GM13976 (cell line): ENCODE measurements at regions not wholly inside any gene's neighbourhood (a gene's known extent, or its start where the extent isn't known, plus 50 kb on each side); places are given as distances from the start of the nearest gene placed in this dataset.
A peak's percentile ranks its signal among the peaks of the same experiment; 100 is the strongest.

Source experiments
- DNase-seq: peaks from one replicate; pipeline ENCODE4 v3.0.0; 2012; ENCODE audit warnings: low spot score
- CTCF ChIP-seq: IDR thresholded peaks from 2 replicates; pipeline ENCODE4 v1.5.1; 2012; ENCODE audit warnings: borderline replicate concordance, mild to moderate bottlenecking; ENCODE audit not compliant: insufficient read depth; ENCODE audit errors: extremely low read depth, missing control alignments, control extremely low read depth
- in situ Hi-C: fragments of 300-500 bp; cut with MboI; formaldehyde crosslinking; loops from one replicate; pipeline ENCODE4 v1.12.0; 2022; ENCODE audit warnings: low sequenced_read_pairs, mixed read lengths, inconsistent platforms; ENCODE audit not compliant: unreplicated experiment

- DNase-seq: peak; percentile 44
- in situ Hi-C loops: no loop called here
- no peak for TF ChIP-seq CTCF
These were observed 90.5 kb upstream of the SOX9 start for GRCh38 chr17:72030067-72030899.

- TF ChIP-seq CTCF: no peak
- in situ Hi-C loops: no loop called here
- DNase-seq: no peak
These were observed 89.5 kb upstream of the SOX9 start for GRCh38 chr17:72031219-72031884.

- TF ChIP-seq CTCF: no peak
- in situ Hi-C loops: no loop called here
- no peak for DNase-seq
These were observed 87.5 kb upstream of the SOX9 start for GRCh38 chr17:72033334-72033733.

GRCh38 chr17:72034000-72034399, 86.8 kb upstream of the SOX9 start:
- in situ Hi-C loops: no loop called here
- DNase-seq: peak; percentile 29
- no peak for TF ChIP-seq CTCF

- TF ChIP-seq CTCF: no peak
- in situ Hi-C loops: no loop called here
- no peak for DNase-seq
These were observed 82.4 kb upstream of the SOX9 start for GRCh38 chr17:72038427-72038826.

GRCh38 chr17:72039490-72039889, 81.3 kb upstream of the SOX9 start:
- in situ Hi-C loops: no loop called here
- TF ChIP-seq CTCF: no peak
- DNase-seq: no peak
